GM19438 (cell line): ENCODE measurements at regions not wholly inside any gene's neighbourhood (a gene's known extent, or its start where the extent isn't known, plus 50 kb on each side); places are given as distances from the start of the nearest gene placed in this dataset.

Experiments
- ATAC-seq: cut with Tn5 transposase; IDR thresholded peaks from one replicate; pipeline ENCODE4 v1.9.1; 2021; ENCODE audit warnings: low read depth; ENCODE audit not compliant: unreplicated experiment

DNA sequence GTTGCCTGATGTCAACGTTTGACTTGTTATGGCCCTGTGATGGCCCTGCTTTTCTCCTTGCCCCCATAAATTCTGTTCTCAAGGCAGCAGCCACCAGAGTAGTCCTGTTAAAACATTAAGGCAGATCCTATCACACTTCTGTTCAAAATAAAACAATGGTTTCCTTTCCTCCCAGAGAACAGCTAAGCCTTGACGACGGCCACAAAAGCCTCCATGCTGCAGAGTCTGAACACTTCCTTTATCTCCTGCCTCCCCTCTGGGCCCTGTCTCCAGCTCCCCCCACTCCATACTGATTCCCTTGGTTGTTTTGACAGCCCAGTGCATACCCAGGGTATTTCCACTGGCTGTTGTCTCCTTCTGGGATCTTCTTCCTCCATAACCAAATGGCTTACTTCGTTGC lies 618.1 kb downstream of the MED13L start:
- no peak for ATAC-seq

DNA sequence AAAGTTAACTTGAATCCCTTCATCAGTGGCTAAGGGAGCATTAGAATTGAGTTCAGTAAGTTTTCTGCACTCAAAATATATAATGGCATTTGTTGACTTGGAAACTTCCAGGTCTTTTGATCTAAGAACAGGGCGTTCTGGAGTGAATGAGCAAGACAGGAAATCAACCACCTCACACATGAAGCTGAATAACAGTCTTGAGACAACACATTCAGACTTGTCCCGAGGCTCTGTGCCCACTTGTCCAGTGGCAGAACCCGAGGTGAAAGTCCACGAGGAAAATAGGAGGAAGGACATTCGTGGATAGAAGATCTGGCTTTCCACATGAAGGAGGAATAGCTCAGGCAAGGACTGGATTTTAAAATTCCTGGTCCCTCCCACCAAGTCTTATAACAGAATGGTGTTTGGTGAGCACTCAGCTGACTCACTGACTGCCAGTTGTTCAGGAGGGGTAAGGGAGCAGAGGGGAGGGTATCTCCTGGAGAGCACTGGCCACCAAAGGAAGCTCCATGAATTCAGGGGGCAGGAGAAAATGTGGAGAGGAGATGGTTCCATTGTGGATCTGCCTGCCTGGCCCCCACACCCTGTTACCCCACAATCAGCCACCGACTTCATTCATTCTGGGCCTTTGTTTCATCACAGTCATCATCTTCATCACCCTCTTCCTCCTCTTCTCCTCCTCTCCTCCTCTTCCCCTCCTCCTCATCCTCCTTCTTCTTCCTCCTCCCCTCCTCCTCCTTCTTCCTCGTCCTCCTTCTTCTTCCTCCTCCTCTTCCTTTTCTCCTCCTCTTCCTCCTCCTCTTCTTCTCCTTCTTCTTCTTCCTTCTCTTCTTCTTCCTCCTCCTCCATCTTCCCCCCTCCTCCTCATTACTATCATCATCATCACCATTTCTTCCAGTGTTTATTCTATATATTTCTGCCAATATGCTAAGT lies 620.1 kb downstream of the MED13L start:
- ATAC-seq: no peak

DNA sequence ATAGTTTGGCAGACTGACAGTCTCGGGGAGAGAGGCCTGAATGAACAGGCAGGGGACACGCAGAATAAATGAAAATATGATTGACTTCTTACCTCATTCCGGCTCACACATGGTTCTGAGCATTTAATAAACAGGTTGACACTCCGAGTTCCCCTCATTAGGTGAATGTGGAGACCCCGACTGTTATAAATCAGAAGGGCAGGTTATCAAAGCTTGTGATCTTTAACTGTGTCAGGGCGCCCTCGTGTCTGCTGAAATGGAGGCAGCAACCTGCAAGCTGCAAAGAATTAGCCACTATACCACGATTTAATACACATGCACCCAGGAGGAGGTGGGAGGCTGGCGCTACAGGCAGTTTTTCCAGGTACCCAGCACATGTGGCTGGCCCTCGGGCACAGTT lies 627.5 kb downstream of the MED13L start:
- ATAC-seq: no peak

DNA sequence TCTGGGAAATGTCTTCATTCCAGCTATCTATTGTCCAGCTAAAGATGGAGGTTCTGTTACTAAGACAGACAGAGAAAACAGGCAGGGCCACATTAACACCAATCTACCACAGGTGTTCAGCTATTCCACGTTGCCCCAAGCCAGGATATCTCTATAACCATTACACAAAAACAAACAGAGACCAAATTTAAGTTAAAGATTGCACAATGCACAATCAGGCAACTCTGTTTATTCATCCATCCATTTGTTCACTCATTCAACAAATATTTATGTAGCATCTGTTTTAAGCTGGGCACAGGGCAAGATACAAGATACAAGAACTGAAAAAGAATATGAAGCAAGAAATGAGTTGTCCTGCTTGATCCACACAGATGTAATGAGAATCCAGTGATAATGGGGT lies 629.0 kb downstream of the MED13L start:
- no peak for ATAC-seq

DNA sequence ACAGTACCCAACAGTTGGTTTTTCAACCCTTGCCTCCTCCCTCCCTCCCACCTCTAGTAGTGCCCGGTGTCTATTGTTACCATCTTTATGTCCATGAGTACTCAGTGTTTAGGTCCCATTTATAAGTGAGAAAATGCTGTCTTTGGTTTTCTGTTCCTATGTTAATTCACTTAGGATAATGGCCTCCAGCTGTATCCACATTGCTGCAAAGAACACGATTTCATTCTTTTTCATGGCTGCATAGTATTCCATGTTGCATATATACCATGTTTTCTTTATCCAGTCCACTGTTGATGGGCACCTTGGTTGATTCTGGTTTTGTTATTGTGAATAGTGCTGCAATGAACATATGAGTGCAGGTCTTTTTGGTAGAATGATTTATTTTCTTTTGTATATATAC lies 631.3 kb downstream of the MED13L start:
- no peak for ATAC-seq

DNA sequence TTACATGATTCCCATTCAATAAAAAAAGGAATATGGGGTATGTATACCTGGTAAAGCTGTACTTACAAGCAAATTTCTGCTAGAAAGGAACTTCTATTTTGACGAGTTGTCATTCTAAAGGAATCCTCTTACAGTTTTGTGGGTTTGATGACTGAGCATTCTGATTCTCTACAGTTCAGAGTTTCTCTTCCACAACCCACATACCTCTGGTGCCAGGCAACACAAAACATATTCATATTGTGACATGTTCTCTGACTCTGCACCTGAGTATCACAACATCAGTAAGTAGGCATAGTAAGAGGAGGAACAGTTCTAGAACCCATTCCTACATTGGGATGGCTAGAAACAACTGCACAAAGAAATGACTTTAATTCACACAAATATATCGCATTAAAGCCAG lies 636.6 kb downstream of the MED13L start:
- no peak for ATAC-seq

- ATAC-seq: no peak
Measured at GRCh38 chr12:115639648-115640012, 637.9 kb downstream of the MED13L start.

DNA sequence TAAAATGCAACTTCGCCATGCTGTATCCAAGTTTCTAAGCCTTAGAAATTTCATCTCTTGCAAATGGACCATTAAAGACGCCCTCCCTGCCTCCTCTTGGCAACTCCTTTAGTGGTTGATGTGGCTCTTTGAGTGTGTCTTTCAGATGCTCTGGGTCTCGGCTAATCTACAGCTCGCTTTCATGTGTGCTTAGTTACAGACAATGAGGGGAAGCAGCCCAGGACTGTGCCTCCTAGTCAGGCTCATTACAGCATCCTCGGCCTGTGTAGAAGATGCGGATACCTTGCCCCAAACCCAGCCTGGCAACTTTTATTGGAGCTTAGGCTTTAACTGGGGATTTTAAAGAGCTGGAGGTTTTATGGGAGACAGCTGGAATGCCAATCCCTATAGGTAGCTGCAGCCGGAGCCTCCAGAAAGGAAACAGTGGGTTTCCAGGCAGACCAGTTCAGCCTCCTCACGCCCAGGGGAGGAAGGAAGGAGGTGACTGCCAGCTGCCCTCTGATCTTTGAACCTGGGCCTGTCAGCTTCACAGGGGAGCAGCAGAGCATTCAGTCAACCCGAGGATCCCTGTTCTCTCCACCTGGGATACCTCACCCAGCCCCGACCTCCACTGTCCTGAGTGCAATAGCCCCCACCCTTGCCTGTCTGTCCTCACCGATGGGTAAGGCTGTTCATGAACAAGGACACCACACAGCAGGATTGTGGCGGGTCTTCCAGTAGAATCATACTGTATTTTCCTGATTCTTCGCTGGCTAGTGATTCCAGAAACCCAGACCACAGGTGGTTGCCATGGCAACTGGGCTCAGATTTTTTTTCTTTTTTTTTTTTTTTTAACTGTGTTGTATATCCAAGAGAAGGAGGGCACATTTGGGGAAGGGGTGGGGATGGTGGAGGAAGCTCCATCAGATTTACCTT lies 638.5 kb downstream of the MED13L start:
- no peak for ATAC-seq

DNA sequence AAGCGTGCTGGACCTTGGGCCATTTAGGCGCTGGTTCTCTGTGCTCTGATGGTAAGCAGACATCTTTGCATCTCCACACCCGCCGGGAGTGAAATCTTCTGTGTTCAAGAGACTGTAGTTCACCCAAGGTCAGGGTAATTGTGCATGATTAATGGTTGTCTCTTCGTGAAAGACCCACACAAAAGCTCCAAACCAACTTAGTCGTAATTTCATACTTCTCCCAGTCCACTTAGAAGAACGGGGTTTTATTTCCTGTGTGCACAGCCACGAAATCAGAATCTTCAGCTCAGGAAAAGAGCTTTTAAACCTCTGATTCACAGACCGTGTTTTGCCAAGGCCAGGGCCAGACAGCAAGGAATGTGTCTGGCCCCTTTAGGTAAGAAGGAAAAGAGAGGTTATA lies 640.9 kb downstream of the MED13L start:
- no peak for ATAC-seq

DNA sequence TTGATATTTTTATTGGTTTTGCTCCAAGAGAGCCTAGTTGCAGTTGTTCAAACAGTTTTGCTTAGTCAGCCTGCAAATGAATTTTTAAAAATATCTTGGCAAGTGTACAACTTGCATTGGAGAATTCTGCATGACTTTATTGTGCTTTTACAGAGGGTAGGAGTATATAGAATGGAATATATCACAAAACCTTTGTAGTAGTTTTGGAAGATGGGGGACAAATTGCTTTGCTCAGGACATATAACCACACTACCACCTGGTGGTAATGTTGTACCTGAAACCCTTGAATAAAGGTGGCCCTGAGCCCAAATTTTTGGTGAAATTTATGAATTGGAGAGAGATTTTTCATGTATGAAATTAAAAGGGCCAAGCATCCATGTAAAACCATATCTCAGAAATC lies 645.2 kb downstream of the MED13L start:
- ATAC-seq: no peak

GRCh38 chr12:115630136-115630535 lies 647.4 kb downstream of the MED13L start:
- no peak for ATAC-seq

DNA sequence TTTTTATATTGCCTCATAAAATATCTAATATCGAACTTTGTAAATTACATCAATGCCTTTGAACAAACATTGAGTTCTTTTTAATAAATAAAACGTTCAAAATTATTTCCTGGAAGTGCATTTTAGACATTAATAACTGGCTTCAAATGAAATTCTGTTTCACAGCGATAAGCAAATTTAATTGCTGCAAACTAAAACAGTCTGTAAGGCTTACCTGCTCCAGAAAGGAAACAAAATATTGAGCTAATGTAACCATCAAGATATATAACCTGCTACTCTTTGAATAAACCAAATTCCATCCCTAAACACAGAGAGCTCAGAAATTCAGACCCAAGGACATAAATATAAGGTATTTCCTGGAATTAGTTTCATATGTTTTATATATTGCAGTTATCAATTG lies 651.3 kb downstream of the MED13L start:
- ATAC-seq: no peak

DNA sequence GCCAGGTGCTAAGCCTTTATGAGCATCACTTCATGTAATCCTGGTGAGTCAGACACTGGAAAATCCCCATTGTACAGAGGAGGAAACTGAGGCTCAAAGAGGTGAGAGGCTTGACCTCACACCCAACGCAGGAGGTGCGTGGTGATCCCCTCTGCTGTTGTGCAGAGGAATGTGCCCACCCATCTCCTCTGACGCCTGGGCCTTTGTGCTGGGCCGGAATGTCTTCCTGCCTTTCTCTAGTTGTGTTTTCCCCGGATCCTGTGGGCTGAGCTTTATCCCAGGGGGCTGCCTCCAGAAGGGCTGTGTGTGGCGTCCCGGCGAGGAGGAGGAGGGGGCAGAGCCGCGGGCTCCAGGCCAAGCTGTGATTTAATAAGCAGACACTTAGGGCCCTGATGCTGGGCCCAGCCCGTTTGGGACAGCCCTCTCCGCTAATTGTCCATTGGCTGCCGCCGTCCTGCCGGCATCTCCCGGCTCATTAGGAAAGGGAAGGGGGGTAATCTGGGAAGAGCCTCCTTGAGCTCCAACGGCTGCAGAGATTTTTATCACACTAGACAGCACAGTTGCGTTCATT lies 653.6 kb downstream of the MED13L start:
- ATAC-seq: no peak

DNA sequence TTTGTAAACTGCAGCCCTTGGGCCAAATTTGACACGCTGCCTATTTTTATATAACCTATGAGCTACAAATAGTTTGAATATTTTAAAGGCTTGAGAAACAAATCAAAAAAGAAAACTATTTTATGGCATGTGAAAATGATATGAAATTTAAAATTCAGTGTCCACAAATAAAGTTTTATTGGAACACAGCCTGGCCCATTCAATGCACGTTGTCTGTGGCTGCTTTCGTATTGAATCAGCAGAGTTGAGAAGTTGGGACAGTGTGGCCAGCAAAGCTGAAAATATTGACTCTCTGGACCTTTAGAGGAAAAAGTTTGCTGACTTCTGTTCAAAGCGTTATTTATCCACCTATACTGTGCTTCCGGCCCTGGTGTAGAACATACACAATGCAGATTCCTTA lies 654.2 kb downstream of the MED13L start:
- no peak for ATAC-seq

- no peak for ATAC-seq
Measured at GRCh38 chr12:115620816-115621215, 656.7 kb downstream of the MED13L start.

- ATAC-seq: no peak
Measured at GRCh38 chr12:115619889-115620288, 657.6 kb downstream of the MED13L start.

DNA sequence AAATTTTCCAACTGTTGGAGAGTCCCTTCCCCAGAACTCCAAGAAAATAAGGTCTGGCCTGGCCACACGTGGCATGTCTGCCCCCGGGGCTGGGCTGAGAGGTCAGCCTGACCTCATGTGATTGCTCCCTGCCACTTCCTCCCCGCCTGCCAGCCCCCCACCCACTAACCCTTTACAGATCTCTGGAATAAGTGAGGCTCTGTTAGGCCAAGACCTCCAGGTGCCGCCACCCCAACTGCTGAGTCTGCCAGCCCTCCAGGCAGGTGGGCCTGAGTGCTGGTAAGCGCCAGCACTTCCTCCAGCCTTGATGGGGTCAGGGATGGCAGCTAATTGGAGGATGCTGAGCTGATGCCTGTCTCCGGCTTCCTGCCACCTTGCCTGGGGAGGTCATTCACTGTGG lies 658.4 kb downstream of the MED13L start:
- ATAC-seq: no peak

GRCh38 chr12:115618105-115618504 lies 659.4 kb downstream of the MED13L start:
- no peak for ATAC-seq

DNA sequence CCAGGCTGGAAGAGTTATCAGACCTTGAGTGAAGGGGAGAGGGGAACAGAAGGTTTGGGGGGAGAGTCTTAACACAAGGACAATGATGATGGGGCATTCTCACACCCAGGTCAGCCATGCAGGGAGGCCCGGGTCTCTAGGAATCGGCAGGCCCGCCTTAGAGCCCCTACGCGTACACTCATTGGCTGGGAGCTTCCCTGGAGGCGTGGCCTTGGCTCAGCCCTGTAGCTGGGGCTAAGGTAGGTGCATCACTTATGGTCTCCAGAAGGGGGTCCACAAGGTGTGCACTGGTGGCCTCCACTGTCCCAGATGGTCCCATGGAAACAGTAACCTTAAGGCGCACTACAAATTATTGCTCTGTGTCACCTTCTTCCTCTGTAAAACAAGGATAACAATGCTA lies 660.1 kb downstream of the MED13L start:
- ATAC-seq: no peak

DNA sequence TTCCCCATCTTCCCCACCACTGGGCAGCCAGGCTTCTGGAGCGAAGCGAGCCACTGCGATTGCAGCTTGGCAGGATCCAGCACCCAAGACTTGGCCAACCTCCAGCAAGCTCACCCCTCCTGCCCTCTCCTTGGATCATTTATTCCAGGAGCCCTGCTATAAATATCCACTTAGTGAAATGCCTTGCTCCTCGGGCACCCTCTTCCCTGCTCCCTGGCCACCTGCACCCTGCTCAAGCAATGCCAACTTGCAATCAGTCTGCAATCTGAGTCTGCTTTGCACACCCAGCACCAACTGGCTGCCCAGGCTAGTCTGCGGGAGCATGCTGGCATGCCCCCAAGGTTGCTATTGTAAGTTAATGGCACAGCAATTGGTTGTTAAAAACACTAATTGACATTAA lies 666.0 kb downstream of the MED13L start:
- ATAC-seq: no peak

GRCh38 chr12:115609347-115609746 lies 668.1 kb downstream of the MED13L start:
- no peak for ATAC-seq
